ENCODE measurements at regions not wholly inside any gene's neighbourhood (a gene's known extent, or its start where the extent isn't known, plus 50 kb on each side); places are given as distances from the start of the nearest gene placed in this dataset.

DNA sequence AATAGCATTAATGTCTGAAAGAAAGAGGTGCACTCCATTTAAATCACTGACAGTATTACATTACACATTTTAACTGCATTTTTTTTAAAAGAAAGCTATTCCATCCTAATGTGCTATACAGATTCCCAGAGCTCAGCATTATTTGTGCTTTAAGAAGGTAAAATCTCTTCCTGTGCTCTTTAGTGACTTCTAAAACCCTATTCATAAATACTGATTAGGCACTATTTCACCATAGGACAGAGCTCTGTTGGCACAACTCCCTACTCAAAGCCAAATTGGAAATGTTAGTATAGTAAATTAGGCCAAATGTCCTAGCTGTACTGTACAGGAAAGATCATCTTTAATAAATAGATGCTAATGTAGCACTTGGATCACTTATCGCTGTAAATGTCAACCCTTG lies 262.5 kb downstream of the TUSC1 start:
- H3K27ac ChIP-seq (ENCODE audit: low read depth, low read length), result no peak overlapping the region
- H3K27me3 ChIP-seq (ENCODE audit: control insufficient read depth in 3 of 3, insufficient read depth in 3 of 3, low read length in 3 of 3), result no peaks in the 10 kb centered on the region
- no peak overlapping the region for H3K9ac ChIP-seq (ENCODE audit: low read depth in 1 of 3, low read length in 3 of 3)
- H3K4me3 ChIP-seq (ENCODE audit: low read length in 3 of 3), result no peak overlapping the region
- H3K9me3 ChIP-seq (ENCODE audit: control insufficient read depth in 3 of 3, low read length in 3 of 3), result no peaks in the 10 kb centered on the region
- no peaks in the 10 kb centered on the region for H3K36me3 ChIP-seq (ENCODE audit: control insufficient read depth in 3 of 3, insufficient read depth in 3 of 3, low read length in 3 of 3)
- H3K4me1 ChIP-seq (ENCODE audit: control insufficient read depth in 3 of 3, insufficient read depth in 3 of 3, low read length in 3 of 3), result peaks cover 0 to 5% (median 0%) of the 10 kb centered on the region in 3 donors

DNA sequence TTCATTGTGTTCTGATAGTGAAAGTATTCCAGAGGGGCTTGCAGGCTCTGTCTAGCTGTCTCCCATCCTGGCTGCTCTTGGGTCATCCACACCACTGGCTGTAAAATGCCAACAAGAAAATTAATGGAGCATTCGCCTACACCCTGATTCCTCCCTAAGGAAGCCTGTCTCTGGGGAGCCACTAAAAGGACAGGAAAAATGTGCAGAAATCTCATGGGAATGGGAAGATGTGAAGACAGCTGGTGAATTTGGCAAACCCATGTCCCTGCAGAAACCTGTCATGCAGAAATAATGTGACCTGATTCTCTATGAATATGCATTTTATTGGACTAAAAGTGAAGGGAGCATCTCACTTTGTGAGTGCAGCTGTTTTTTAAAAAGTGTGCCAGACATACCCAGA lies 265.6 kb downstream of the TUSC1 start:
- Histone ChIP-seq H3K4me3 (ENCODE audit: low read length in 3 of 3) (no peak overlapping the region), H3K36me3 (ENCODE audit: control insufficient read depth in 3 of 3, insufficient read depth in 3 of 3, low read length in 3 of 3) (no peaks in the 10 kb centered on the region), H3K27ac (ENCODE audit: low read depth, low read length) (no peak overlapping the region), H3K9ac (ENCODE audit: low read depth in 1 of 3, low read length in 3 of 3) (no peak overlapping the region), H3K27me3 (ENCODE audit: control insufficient read depth in 3 of 3, insufficient read depth in 3 of 3, low read length in 3 of 3) (no peaks in the 10 kb centered on the region), H3K9me3 (ENCODE audit: control insufficient read depth in 3 of 3, low read length in 3 of 3) (no peaks in the 10 kb centered on the region), H3K4me1 (ENCODE audit: control insufficient read depth in 3 of 3, insufficient read depth in 3 of 3, low read length in 3 of 3) (peaks cover 0 to 5% (median 0%) of the 10 kb centered on the region in 3 donors)

DNA sequence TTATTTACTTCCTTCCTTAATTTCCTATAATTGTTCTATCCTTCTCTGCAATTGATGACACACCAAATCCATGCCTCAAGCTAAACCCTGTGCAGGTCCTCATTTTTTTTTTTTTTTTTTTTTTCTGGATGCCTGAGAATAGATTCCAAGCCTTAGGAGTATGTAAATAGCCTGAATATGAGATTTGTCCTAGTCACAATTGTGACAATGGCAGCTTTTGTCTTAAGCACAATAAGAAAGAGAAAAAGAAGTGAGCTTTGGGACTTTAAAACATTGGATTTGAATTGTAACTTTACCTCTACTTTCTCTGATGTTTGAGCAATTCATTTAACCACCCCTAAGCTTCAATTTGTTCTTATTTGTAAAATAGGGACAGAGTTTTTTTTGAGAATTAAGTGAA lies 280.5 kb downstream of the TUSC1 start:
- no peak overlapping the region for H3K4me3 ChIP-seq (ENCODE audit: low read length in 3 of 3)
- H3K27ac ChIP-seq (ENCODE audit: low read depth, low read length), result no peak overlapping the region
- no peaks in the 10 kb centered on the region for H3K4me1 ChIP-seq (ENCODE audit: control insufficient read depth in 3 of 3, insufficient read depth in 3 of 3, low read length in 3 of 3)
- H3K27me3 ChIP-seq (ENCODE audit: control insufficient read depth in 3 of 3, insufficient read depth in 3 of 3, low read length in 3 of 3), result no peaks in the 10 kb centered on the region
- no peak overlapping the region for H3K9ac ChIP-seq (ENCODE audit: low read depth in 1 of 3, low read length in 3 of 3)
- no peaks in the 10 kb centered on the region for H3K36me3 ChIP-seq (ENCODE audit: control insufficient read depth in 3 of 3, insufficient read depth in 3 of 3, low read length in 3 of 3)
- no peaks in the 10 kb centered on the region for H3K9me3 ChIP-seq (ENCODE audit: control insufficient read depth in 3 of 3, low read length in 3 of 3)

DNA sequence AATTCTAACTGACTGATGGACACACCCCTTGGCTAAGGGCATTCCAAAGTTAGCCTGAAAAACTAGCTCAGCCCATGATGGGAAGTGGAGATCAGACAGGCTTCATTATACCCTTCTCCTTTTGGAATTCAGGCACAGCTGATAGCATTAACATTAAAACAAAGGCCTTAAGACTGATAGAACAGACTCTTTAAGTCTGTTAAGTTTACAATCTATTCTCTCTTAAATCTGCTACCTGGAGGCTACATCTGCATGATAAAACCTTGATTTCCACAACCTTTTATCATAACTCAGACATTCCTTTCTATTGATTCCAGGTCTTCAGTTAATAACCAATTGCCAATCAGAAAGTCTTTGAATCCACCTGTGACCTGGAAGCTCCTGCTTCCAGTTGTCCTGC lies 281.4 kb downstream of the TUSC1 start:
- no peak overlapping the region for H3K4me3 ChIP-seq (ENCODE audit: low read length in 3 of 3)
- no peaks in the 10 kb centered on the region for H3K36me3 ChIP-seq (ENCODE audit: control insufficient read depth in 3 of 3, insufficient read depth in 3 of 3, low read length in 3 of 3)
- H3K27me3 ChIP-seq (ENCODE audit: control insufficient read depth in 3 of 3, insufficient read depth in 3 of 3, low read length in 3 of 3), result no peaks in the 10 kb centered on the region
- no peaks in the 10 kb centered on the region for H3K4me1 ChIP-seq (ENCODE audit: control insufficient read depth in 3 of 3, insufficient read depth in 3 of 3, low read length in 3 of 3)
- H3K27ac ChIP-seq (ENCODE audit: low read depth, low read length), result no peak overlapping the region
- no peaks in the 10 kb centered on the region for H3K9me3 ChIP-seq (ENCODE audit: control insufficient read depth in 3 of 3, low read length in 3 of 3)
- no peak overlapping the region for H3K9ac ChIP-seq (ENCODE audit: low read depth in 1 of 3, low read length in 3 of 3)

DNA sequence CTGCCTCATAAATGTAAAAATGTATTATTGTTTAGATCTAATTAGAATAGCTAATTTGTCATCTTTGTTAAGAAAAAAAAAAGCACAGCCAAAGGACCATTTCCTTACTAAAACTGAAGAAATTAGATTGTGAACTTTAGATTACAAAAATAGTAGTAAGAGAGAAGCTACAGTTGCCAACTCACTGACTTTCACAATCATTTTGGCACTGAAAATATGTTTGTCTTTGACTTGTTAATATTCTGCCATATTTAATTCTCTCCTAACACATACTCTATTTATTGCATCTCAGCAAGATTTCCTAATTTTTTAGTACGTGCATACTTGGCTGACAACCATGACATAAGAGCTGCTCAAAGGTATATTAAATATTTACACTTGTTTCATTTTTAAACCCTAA lies 297.1 kb downstream of the TUSC1 start:
- Histone ChIP-seq H3K36me3 (ENCODE audit: control insufficient read depth in 3 of 3, insufficient read depth in 3 of 3, low read length in 3 of 3) (no peaks in the 10 kb centered on the region), H3K4me1 (ENCODE audit: control insufficient read depth in 3 of 3, insufficient read depth in 3 of 3, low read length in 3 of 3) (peaks cover 0 to 2% (median 2%) of the 10 kb centered on the region in 3 donors), H3K27me3 (ENCODE audit: control insufficient read depth in 3 of 3, insufficient read depth in 3 of 3, low read length in 3 of 3) (no peaks in the 10 kb centered on the region), H3K27ac (ENCODE audit: low read depth, low read length) (no peak overlapping the region), H3K4me3 (ENCODE audit: low read length in 3 of 3) (no peak overlapping the region), H3K9ac (ENCODE audit: low read depth in 1 of 3, low read length in 3 of 3) (no peak overlapping the region), H3K9me3 (ENCODE audit: control insufficient read depth in 3 of 3, low read length in 3 of 3) (no peaks in the 10 kb centered on the region)

DNA sequence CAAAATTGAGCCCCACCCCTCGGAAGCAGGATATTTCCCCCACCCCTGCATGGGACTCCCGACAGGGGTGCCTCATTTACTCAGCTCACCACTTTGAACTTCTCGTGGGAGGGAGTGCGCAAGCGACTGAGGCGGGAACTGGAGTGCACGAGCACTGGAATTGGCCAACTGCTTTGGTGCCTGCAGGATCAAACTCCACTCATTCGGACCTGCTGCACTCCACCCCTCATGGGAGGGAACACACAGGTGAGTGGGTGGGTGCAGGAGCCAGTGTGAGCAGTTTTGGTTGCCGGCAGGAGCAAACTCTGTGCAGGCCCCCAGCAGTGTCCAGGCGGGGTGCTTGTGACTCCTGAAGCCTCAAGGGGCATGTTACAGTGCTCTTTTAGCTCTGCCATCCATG lies 301.2 kb downstream of the TUSC1 start:
- no peaks in the 10 kb centered on the region for H3K27me3 ChIP-seq (ENCODE audit: control insufficient read depth in 3 of 3, insufficient read depth in 3 of 3, low read length in 3 of 3)
- H3K9ac ChIP-seq (ENCODE audit: low read depth in 1 of 3, low read length in 3 of 3), result no peak overlapping the region
- no peaks in the 10 kb centered on the region for H3K9me3 ChIP-seq (ENCODE audit: control insufficient read depth in 3 of 3, low read length in 3 of 3)
- no peak overlapping the region for H3K4me3 ChIP-seq (ENCODE audit: low read length in 3 of 3)
- H3K4me1 ChIP-seq (ENCODE audit: control insufficient read depth in 3 of 3, insufficient read depth in 3 of 3, low read length in 3 of 3), result peaks cover 0 to 2% (median 0%) of the 10 kb centered on the region in 3 donors
- no peaks in the 10 kb centered on the region for H3K36me3 ChIP-seq (ENCODE audit: control insufficient read depth in 3 of 3, insufficient read depth in 3 of 3, low read length in 3 of 3)
- H3K27ac ChIP-seq (ENCODE audit: low read depth, low read length), result no peak overlapping the region

DNA sequence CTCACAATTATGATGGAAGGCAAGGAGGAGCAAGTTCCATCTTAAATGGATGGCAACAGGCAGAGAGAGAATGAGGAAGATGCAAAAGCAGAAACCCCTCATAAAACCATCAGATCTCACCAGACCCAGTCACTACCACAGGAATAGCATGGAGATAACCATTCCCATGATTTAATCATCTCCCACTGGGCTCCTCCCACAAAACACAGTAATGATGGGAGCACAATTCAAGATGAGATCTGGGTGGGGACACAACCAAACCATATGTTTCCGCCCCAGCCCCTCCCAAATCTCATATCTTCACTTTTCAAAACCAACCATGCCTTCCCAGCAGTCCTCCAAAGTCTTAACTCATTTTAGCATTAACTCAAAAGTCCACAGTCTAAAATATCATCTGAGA lies 304.0 kb downstream of the TUSC1 start:
- Histone ChIP-seq H3K4me3 (ENCODE audit: low read length in 3 of 3) (no peak overlapping the region), H3K9me3 (ENCODE audit: control insufficient read depth in 3 of 3, low read length in 3 of 3) (no peaks in the 10 kb centered on the region)

DNA sequence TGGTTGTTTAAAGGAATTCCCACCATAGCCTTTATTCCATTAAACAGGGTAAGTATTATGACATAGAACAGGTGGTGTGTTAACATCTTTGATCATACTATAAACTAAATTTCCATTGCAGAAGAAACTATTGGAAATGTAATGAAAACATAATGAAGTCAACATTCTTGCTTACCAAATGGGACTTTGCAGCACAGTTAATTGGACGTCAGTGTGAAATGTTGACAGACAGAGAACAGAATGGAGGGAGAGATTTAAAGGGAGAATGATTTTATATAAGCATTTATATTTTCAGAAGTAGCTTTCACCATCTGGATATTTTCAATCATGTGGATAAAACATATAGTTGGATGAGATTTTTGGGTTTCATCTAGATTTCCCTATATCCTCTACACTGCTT lies 311.3 kb downstream of the TUSC1 start:
- H3K9me3 ChIP-seq (ENCODE audit: control insufficient read depth in 3 of 3, low read length in 3 of 3), result no peaks in the 10 kb centered on the region
- no peak overlapping the region for H3K9ac ChIP-seq (ENCODE audit: low read depth in 1 of 3, low read length in 3 of 3)
- no peaks in the 10 kb centered on the region for H3K4me1 ChIP-seq (ENCODE audit: control insufficient read depth in 3 of 3, insufficient read depth in 3 of 3, low read length in 3 of 3)
- H3K27ac ChIP-seq (ENCODE audit: low read depth, low read length), result no peak overlapping the region
- no peaks in the 10 kb centered on the region for H3K27me3 ChIP-seq (ENCODE audit: control insufficient read depth in 3 of 3, insufficient read depth in 3 of 3, low read length in 3 of 3)
- no peak overlapping the region for H3K4me3 ChIP-seq (ENCODE audit: low read length in 3 of 3)
- no peaks in the 10 kb centered on the region for H3K36me3 ChIP-seq (ENCODE audit: control insufficient read depth in 3 of 3, insufficient read depth in 3 of 3, low read length in 3 of 3)

More for the DNA sequence above, 304.0 kb downstream of the TUSC1 start:
- peaks cover 0 to 2% (median 0%) of the 10 kb centered on the region in 3 donors for H3K4me1 ChIP-seq (ENCODE audit: control insufficient read depth in 3 of 3, insufficient read depth in 3 of 3, low read length in 3 of 3)
- H3K27me3 ChIP-seq (ENCODE audit: control insufficient read depth in 3 of 3, insufficient read depth in 3 of 3, low read length in 3 of 3), result no peaks in the 10 kb centered on the region
- no peak overlapping the region for H3K27ac ChIP-seq (ENCODE audit: low read depth, low read length)
- H3K36me3 ChIP-seq (ENCODE audit: control insufficient read depth in 3 of 3, insufficient read depth in 3 of 3, low read length in 3 of 3), result no peaks in the 10 kb centered on the region
- H3K9ac ChIP-seq (ENCODE audit: low read depth in 1 of 3, low read length in 3 of 3), result no peak overlapping the region

DNA sequence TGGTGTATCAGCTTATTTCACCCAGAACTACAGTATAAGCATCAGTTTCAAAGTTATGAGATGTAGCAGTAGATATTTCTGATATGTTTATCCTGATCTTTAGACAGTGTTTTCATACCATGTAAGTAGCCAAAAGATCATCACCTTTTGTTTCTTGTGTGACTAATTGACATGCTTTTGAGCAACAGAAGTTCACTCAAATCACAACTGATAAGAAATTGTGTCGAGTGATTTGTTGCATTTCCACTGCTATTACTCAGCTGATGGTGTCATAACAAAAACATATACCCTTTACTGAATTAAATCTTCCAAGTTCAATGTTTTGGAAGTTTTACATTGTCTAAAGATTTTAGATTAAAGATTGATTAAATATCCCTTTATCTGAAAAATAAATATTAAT lies 324.5 kb downstream of the TUSC1 start:
- Histone ChIP-seq H3K27me3 (ENCODE audit: control insufficient read depth in 3 of 3, insufficient read depth in 3 of 3, low read length in 3 of 3) (no peaks in the 10 kb centered on the region), H3K4me1 (ENCODE audit: control insufficient read depth in 3 of 3, insufficient read depth in 3 of 3, low read length in 3 of 3) (no peaks in the 10 kb centered on the region), H3K4me3 (ENCODE audit: low read length in 3 of 3) (no peak overlapping the region), H3K9me3 (ENCODE audit: control insufficient read depth in 3 of 3, low read length in 3 of 3) (peaks cover 0 to 2% (median 0%) of the 10 kb centered on the region in 3 donors), H3K36me3 (ENCODE audit: control insufficient read depth in 3 of 3, insufficient read depth in 3 of 3, low read length in 3 of 3) (no peaks in the 10 kb centered on the region), H3K9ac (ENCODE audit: low read depth in 1 of 3, low read length in 3 of 3) (no peak overlapping the region), H3K27ac (ENCODE audit: low read depth, low read length) (no peak overlapping the region)

DNA sequence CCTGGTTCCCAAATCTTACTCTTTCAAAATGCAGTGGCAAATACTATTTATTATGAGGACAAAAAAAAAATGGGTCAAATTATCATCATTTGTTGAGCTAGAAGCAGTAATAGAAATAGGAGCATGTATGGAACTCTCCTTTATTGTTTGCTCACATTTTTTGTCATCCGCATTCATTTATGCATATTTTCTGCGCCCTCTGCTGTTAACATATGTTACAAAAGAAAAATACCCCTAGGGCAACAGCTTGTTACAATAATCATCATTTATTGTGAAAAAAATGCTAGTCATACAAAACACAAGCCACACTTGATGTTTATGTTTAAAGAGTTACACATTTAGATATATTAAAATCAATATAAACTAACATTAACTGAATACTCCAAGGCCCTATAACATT lies 328.2 kb downstream of the TUSC1 start:
- H3K27me3 ChIP-seq (ENCODE audit: control insufficient read depth in 3 of 3, insufficient read depth in 3 of 3, low read length in 3 of 3), result no peaks in the 10 kb centered on the region
- no peaks in the 10 kb centered on the region for H3K9me3 ChIP-seq (ENCODE audit: control insufficient read depth in 3 of 3, low read length in 3 of 3)
- no peak overlapping the region for H3K27ac ChIP-seq (ENCODE audit: low read depth, low read length)
- H3K4me1 ChIP-seq (ENCODE audit: control insufficient read depth in 3 of 3, insufficient read depth in 3 of 3, low read length in 3 of 3), result no peaks in the 10 kb centered on the region
- H3K4me3 ChIP-seq (ENCODE audit: low read length in 3 of 3), result no peak overlapping the region
- no peaks in the 10 kb centered on the region for H3K36me3 ChIP-seq (ENCODE audit: control insufficient read depth in 3 of 3, insufficient read depth in 3 of 3, low read length in 3 of 3)
- no peak overlapping the region for H3K9ac ChIP-seq (ENCODE audit: low read depth in 1 of 3, low read length in 3 of 3)

DNA sequence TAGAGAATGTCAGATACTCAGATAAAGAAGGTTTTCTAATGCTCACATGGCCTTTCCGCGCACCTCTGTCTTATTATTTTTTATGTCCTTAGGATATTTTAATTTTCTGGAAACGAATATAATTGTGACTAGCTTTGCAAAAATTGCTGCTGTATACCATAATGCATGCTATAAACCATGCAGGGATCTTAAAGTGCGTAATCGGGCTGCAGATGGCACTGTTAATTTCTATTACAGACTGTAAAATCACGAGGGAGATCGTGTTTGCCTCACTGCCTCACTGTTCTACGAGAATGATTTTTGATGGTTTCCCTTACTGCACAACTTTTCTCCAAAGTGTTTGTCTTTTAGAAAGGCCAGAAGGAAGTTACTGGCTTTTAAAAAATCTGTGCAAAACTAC lies 356.1 kb downstream of the TUSC1 start:
- H3K9me3 ChIP-seq (ENCODE audit: control insufficient read depth in 3 of 3, low read length in 3 of 3), result no peaks in the 10 kb centered on the region
- H3K4me1 ChIP-seq (ENCODE audit: control insufficient read depth in 3 of 3, insufficient read depth in 3 of 3, low read length in 3 of 3), result no peaks in the 10 kb centered on the region
- H3K27ac ChIP-seq (ENCODE audit: low read depth, low read length), result no peak overlapping the region
- no peak overlapping the region for H3K9ac ChIP-seq (ENCODE audit: low read depth in 1 of 3, low read length in 3 of 3)
- H3K36me3 ChIP-seq (ENCODE audit: control insufficient read depth in 3 of 3, insufficient read depth in 3 of 3, low read length in 3 of 3), result no peaks in the 10 kb centered on the region
- H3K27me3 ChIP-seq (ENCODE audit: control insufficient read depth in 3 of 3, insufficient read depth in 3 of 3, low read length in 3 of 3), result no peaks in the 10 kb centered on the region
- H3K4me3 ChIP-seq (ENCODE audit: low read length in 3 of 3), result no peak overlapping the region
